HG03280 (cell line): ENCODE measurements at regions not wholly inside any gene's neighbourhood (a gene's known extent, or its start where the extent isn't known, plus 50 kb on each side); places are given as distances from the start of the nearest gene placed in this dataset.

Experiments used
- ATAC-seq: cut with Tn5 transposase; IDR thresholded peaks from one replicate; pipeline ENCODE4 v1.9.1; 2021; ENCODE audit warnings: mild to moderate bottlenecking, moderate library complexity; ENCODE audit not compliant: unreplicated experiment

DNA sequence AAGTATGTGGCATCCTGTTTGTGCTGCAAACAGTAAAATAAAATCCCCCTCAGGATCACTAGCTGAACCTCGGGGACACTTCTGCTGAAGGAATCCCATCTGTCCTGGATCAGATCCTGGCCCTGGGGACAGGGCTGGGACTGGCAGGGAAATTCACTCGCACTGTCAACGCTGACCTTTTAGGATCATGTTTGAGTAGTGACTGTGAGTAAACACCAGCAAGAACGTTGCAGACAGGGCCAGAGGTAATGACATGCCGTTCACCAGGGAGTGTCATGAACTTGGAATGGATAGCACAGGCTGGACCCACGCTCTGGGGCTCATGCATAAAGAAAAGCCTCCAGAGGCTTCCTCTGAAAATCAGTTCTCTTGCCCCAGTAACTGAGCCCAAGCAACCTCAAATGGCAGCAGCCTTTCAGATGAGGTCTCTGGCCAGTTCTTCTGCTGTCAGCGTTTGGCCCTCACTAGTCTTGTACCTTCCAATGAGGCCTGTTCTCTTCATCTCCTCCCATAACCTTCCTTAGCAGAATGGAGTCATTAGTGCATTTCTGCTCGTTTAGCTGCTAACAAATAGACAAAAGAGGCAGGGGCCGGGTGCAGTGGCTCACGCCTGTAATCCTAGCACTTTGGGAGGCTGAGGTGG is 51.0 kb upstream of the BARX2 start:
- ATAC-seq, result no peak

DNA sequence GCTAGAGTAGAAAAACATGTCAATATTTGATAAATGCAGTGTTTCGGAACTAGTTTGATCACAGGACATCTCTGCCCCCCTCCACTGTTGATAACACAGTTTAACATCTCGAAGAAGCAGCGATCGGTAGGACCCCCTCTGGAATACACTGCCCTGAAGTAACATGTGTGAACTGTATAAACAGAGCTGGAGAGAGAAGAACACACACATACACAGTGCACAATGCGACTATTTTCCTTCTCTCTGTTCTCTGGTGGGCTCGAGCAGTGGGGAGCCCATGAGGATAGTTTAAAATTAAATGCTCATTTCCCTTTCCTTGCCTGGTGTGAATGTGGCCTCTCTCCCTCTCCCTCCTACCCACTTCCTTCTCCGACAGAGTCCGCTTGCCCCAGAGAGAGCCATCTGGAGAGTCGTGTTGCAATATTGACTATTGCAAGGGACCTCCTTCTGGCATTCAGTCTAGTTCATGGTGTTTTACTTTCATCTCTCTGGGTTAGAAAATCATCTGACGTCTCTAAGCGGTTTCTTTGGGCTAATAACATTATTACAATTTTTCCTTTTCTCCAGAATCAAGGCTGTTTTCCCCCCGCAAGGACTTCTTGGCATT is 51.6 kb upstream of the BARX2 start:
- no peak for ATAC-seq

- ATAC-seq, result no peak
These were observed 52.7 kb upstream of the BARX2 start for GRCh38 chr11:129322941-129323340.

GRCh38 chr11:129321076-129321475 is 54.6 kb upstream of the BARX2 start:
- ATAC-seq, result no peak

DNA sequence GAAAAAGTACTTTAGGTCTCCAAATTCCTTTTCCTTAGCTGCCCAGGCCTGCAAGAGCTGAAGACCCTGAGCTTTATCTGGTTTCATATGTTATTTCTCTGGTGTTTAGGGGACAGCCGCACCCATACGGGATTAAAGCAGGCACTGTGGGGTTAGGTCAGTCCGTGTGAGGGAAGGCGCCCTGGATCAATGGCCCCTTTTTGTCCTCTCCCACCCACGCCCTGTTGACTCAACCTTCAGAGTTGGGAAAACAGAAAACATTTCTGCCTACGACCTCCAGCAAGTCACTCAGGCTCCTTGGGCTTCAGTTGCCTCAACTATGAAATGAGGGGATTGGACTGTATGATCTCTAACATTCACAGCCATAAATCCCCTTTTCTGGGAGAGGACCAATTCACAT is 55.2 kb upstream of the BARX2 start:
- no peak for ATAC-seq

DNA sequence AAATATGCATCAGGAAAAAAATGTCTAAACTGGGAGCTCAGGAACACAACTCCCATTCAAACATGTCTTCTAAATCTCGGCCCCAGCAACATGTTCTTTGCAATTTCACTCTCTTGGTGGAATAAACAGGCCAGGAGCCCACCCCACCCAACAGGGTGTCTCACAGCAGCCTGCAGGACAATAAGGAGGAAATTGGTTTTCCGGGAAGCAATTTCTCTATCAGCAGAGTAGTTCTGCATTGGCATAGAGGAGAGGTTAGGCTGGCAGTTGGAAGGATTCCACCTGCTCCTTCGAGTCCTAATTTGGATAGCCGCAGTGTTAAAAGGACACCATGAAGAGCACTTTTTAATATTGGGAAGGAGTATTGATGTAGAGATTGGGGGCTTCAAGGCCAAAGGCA is 55.9 kb upstream of the BARX2 start:
- ATAC-seq, result no peak

- no peak for ATAC-seq
These were observed 56.4 kb upstream of the BARX2 start for GRCh38 chr11:129319201-129319600.

DNA sequence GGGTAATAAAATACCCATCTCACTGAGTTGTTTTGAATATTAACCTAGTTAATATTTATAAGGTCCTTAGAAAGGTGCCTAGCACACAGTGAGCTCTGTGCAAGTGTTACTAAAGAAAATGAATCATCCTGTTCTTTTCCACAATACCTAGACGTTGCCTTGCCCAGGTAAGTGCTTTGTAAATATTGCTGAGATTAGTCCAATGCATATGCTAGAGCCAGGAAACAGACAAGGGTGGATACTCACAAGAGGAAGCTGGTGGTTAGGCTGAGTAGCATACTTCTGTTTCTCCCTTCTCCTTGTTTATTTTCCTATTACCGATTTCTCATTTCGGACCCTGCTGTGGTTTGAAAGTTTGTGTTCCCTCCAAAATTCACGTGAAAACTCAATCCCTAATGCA is 58.1 kb upstream of the BARX2 start:
- no peak for ATAC-seq

GRCh38 chr11:129316781-129317180 is 58.9 kb upstream of the BARX2 start:
- no peak for ATAC-seq

DNA sequence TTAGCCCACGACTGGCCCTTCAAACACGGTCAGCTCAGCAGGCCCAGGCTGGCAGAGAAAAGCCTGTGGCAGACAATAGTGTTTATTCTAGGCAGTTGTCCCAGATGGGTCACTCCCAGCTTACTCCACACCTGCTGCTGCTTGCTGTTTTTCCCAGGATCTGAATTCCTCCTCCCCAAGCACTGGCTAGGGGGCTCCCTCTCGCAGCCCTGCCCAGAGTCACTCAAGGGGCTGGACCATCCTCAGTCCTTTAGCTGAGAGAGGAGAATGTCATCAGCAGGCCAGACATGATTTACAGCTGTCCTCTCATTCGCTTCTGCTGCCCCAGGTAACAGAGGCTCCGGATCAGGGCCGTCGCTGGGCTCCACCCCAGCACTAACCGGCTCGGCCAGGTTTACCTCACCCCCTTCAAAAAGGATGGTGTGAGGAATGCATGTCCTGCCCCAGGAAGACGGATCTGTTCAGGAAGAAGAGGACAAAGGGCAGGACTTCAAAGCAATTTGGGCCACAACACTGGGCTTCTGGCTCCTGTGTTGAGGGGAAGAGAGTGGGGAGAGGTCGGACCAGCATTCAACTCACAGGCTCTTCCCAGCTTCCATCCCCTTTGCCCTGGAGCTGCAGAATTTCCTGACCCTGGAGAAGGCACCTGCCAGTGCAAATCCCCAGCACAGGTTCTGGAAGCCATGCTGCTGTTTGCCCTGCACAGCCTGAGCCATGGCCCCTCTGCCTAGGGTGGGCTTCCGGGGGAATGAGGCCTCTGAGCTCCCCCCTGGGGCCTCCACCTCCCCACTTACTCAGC is 59.7 kb upstream of the BARX2 start:
- ATAC-seq, result no peak

GRCh38 chr11:129314371-129314770 is 61.3 kb upstream of the BARX2 start:
- ATAC-seq, result no peak

DNA sequence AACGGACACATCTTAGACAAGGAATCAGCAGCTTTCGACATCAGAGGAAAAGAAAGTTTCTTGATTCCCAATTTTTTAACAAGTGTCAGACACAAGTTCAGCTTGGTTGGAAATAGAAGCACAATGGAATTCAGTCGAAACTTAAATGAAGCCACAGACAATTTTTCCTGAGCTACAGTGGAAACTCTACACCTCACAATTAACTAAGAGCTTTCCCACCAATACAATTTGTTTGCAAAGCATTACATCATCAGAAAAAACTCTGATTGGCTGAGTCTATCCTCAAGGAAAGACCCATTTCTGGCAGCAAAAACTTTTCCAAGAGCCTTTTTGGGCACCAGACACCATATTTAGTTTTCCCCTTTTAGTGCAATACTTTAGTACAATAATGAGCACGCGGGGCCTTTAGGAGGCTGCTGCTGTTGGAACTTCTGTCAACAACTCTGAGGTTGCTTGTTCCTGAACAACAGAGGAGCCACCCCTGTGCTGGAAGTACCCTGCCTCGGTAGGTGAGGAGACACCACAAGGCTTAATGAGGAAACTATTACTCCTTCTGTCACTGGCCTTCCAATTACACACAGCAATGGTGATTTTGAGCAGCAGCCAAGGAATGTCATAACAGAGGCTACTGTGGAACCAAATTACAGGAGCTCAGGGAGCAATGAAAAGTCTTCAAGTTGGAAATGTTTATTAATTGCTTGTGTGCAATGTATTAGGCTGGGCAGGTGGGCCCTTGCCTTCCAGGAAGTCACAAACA is 61.9 kb upstream of the BARX2 start:
- no peak for ATAC-seq

- ATAC-seq, result no peak
These were observed 62.7 kb upstream of the BARX2 start for GRCh38 chr11:129312730-129313503.

DNA sequence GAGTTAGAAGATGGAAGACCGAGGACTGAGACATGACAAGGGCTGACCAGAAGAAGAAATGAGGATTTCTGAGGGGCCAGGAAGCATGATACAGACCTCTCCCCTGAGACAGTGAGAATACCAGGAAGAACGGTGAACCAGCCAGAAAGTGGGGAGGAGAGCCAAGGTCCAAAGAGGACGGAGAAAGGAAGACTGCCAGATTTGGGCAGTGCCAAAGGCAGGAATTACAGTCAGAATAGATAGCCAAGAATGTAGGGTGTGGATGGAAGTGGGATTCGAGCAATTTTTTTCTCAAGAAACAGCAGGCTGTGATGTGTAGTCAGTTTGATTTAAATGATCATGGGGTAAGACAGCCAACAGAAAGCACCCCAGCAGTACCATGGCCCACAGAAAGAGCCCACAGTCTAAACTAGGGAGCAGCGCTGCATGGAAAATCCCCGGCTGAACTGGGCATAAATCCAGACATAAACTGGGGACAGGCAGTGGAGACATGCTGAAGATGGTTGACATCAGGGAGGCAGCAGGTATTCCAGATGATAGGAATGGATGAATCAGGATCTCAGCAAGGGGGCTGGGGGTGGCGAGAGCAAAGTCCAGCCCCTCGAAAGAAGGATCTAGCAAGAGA is 67.3 kb upstream of the BARX2 start:
- no peak for ATAC-seq

GRCh38 chr11:129307162-129307561 is 68.5 kb upstream of the BARX2 start:
- ATAC-seq, result no peak

DNA sequence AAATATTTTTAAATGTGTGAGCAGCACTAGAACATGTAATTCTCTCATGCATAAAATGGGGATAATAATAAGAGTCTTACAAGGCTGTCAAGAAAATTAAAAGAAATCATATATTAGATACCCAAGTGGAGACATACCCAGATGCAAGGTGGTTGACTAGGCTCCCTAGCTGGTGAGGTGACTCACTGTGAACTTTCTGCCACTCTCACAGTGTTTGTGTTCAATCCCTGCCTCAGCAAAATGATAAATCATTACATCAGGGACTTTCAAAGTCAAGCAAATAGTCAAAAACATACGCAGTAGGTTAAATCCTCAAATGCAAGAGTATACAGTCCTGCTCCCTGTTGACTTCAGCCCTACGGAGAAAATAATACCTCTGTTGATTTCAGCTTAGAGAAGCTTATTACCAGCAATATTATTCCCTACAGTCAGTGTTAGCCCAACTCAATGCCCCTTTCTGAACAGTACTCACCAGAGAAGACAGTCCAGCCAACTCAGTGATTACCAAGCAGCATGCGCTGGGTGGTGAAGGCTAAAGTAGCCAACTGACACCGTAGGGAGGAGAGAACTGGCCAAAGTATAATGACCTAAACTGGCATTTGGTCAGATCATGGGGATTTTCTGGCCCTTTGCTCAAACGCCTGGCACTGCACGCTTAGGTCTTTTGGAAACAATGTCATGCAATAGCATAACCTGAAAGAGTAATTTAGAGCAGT is 73.1 kb upstream of the BARX2 start:
- ATAC-seq, result no peak

- no peak for ATAC-seq
These were observed 75.5 kb upstream of the BARX2 start for GRCh38 chr11:129300099-129300498.

- no peak for ATAC-seq
These were observed 76.7 kb upstream of the BARX2 start for GRCh38 chr11:129298988-129299387.

- no peak for ATAC-seq
These were observed 79.9 kb upstream of the BARX2 start for GRCh38 chr11:129295746-129296145.

GRCh38 chr11:129292771-129293170 is 82.9 kb upstream of the BARX2 start:
- no peak for ATAC-seq
